ENCODE measurements at regions not wholly inside any gene's neighbourhood (a gene's known extent, or its start where the extent isn't known, plus 50 kb on each side); places are given as distances from the start of the nearest gene placed in this dataset.

GRCh38 chr12:88746386-88746785, 166.1 kb upstream of the KITLG start:
- TF ChIP-seq CTCF (optimal IDR thresholded peaks at IDR 0.05 in 1 of 3, IDR thresholded peaks at IDR 0.05 in 1 of 3, conservative IDR thresholded peaks at IDR 0.05 in 1 of 3; ENCODE audit: extremely low read depth in 1 of 3, insufficient read depth in 2 of 3, low read length in 3 of 3) (no peak), EZH2 (IDR thresholded peaks at IDR 0.05; ENCODE audit: low read length) (no peak)
